ENCODE measurements at regions not wholly inside any gene's neighbourhood (a gene's known extent, or its start where the extent isn't known, plus 50 kb on each side); places are given as distances from the start of the nearest gene placed in this dataset.

DNA sequence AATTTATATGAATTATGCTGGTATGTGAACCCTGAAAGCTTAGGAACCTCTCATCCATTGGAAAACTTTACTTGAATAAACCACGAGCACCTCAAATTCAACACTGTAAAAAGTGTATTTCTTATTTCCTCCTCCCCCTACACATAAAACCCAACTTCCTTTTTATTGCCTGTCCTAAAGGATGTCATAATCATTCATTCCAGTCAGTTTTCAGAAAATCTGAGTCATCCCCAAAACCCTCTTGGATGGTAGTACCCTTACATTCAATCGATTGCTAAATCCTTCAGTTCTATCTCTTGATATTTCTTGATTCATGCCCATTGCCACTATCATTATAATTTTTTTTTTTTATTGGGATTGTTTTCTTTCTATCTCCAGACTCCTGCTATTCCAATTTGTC is 91.1 kb upstream of the ATP8A1 start:
- Histone ChIP-seq H3K4me1 (ENCODE audit: control insufficient read depth, insufficient read depth, low read length) (no peaks in the 10 kb centered on the region), H3K36me3 (ENCODE audit: control insufficient read depth, insufficient read depth, low read length) (no peaks in the 10 kb centered on the region), H3K9me3 (ENCODE audit: control insufficient read depth, low read depth, low read length) (no peaks in the 10 kb centered on the region), H3K27me3 (ENCODE audit: control insufficient read depth, insufficient read depth, low read length) (no peaks in the 10 kb centered on the region), H3K4me3 (ENCODE audit: low read length) (no peak overlapping the region), H3K27ac (ENCODE audit: low read length) (no peak overlapping the region)
- no peak for DNase-seq
- WGBS (ENCODE audit: insufficient coverage, low lambda C conversion rate), result 94% methylated on average over 2 of the region's 2 CpGs

DNA sequence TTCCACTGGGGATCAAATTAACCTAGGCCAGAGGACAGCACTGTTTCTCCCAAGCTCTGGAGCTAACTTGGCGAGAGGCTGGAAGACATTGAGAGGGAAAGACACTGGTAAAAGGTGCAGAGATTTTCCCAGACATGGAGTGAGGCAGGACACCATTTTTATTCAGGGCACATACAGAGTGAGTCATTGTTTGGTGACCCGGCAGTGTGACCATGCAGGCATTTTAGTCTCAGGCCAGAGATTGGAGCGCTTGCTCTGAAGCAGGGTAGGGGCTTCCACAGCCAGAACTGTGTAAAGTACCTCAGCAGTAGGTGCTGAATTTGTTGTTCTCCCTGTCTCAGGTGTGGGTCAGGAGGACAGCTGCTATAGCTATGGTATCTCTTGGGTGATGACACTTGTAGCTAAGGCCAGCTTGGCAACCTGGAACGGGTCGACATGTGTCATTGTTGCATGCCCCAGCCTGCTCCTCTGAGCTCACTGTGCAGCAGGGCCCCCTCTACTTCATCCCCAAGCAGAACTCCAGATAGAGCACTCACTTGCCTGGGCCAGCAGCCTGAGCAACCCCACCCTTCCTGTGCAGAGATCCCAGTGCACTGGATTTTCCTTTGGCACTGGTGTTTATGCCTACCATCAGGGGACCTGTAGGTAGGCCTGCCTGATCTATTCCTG is 79.8 kb upstream of the ATP8A1 start:
- no peaks in the 10 kb centered on the region for H3K36me3 ChIP-seq (ENCODE audit: control insufficient read depth, insufficient read depth, low read length)
- no peaks in the 10 kb centered on the region for H3K4me1 ChIP-seq (ENCODE audit: control insufficient read depth, insufficient read depth, low read length)
- H3K4me3 ChIP-seq (ENCODE audit: low read length), result no peak overlapping the region
- H3K9me3 ChIP-seq (ENCODE audit: control insufficient read depth, low read depth, low read length), result no peaks in the 10 kb centered on the region
- DNase-seq, result no peak
- no CpG with 5 or more reads among the region's 5 CpGs for WGBS (ENCODE audit: insufficient coverage, low lambda C conversion rate)
- no peak overlapping the region for H3K27ac ChIP-seq (ENCODE audit: low read length)
- H3K27me3 ChIP-seq (ENCODE audit: control insufficient read depth, insufficient read depth, low read length), result no peaks in the 10 kb centered on the region

DNA sequence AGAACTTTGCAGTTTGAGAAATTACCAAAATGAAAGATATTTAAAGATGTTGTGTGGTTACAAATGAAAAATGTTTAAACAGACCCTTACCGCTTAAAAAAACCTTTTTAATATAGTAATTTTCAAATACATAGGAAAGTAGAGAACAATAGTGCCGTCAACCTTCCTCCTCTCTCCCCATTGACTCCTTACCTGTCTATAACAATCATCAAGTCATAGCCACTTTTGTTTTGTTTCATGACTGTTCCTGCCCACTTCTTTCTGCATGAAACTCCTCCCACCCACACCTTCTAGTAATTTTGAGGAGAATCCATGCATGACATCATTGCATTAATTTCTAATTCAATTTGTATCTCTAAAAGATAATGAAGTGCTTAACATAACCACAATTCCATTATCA is 76.5 kb upstream of the ATP8A1 start:
- Histone ChIP-seq H3K4me3 (ENCODE audit: low read length) (no peak overlapping the region), H3K9me3 (ENCODE audit: control insufficient read depth, low read depth, low read length) (no peaks in the 10 kb centered on the region), H3K36me3 (ENCODE audit: control insufficient read depth, insufficient read depth, low read length) (no peaks in the 10 kb centered on the region), H3K4me1 (ENCODE audit: control insufficient read depth, insufficient read depth, low read length) (no peaks in the 10 kb centered on the region), H3K27ac (ENCODE audit: low read length) (no peak overlapping the region), H3K27me3 (ENCODE audit: control insufficient read depth, insufficient read depth, low read length) (no peaks in the 10 kb centered on the region)
- 100% methylated on average over 2 of the region's 2 CpGs for WGBS (ENCODE audit: insufficient coverage, low lambda C conversion rate)
- no peak for DNase-seq

DNA sequence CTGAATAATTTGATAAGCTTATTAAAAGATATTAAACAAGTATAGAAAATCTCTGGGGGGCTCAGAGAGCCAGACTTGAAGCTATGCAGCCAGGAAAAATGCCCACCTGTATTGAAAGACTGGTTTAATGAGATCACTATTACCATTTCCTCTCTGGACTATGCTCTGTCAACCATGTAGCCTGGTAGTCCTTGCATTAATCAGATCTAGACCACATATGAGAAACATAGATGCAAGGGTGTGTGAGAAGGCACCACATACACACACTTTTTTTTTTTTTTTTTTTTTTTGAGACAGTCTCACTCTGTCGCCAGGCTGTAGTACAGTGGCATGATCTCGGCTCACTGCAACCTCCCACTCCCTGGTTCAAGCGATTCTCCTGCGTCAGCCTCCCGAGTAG is 75.9 kb upstream of the ATP8A1 start:
- Histone ChIP-seq H3K27ac (ENCODE audit: low read length) (no peak overlapping the region), H3K36me3 (ENCODE audit: control insufficient read depth, insufficient read depth, low read length) (no peaks in the 10 kb centered on the region), H3K9me3 (ENCODE audit: control insufficient read depth, low read depth, low read length) (no peaks in the 10 kb centered on the region), H3K27me3 (ENCODE audit: control insufficient read depth, insufficient read depth, low read length) (no peaks in the 10 kb centered on the region), H3K4me3 (ENCODE audit: low read length) (no peak overlapping the region), H3K4me1 (ENCODE audit: control insufficient read depth, insufficient read depth, low read length) (no peaks in the 10 kb centered on the region)
- WGBS (ENCODE audit: insufficient coverage, low lambda C conversion rate), result no CpG with 5 or more reads among the region's 5 CpGs
- no peak for DNase-seq

DNA sequence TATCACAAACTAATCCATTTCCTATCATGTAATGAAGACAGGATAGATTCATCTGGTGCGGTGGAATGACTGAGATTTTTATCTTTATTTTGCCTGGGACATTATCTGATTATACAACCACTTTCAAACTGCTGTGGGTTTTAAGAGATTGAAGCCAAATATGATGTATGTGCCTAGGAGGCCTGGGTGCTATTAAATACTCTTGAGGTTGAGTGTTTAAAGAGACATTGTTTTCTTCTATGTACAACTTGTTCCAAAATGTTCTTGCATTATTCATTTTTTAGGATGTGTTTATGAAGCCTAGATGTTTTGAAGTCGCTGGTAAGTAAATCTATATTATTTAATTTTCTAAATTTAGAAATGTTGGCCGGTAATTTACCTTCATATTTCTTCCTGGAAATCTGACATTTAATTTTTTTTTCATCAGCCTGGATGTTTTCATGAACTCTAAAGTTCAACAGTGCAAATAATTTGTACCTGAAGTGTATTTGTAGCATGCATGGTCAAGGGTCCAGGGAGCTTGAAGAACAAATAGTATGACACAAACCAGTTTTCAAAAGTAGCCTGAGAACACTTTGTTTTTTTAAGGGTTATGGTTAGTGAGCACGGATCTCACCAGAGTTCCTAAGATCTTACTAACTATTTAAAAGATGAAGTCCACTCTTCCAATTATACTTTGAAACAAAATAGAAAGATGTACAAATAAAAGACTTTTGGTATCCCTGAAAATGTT is 72.8 kb upstream of the ATP8A1 start:
- Histone ChIP-seq H3K27me3 (ENCODE audit: control insufficient read depth, insufficient read depth, low read length) (no peaks in the 10 kb centered on the region), H3K36me3 (ENCODE audit: control insufficient read depth, insufficient read depth, low read length) (no peaks in the 10 kb centered on the region), H3K4me3 (ENCODE audit: low read length) (no peak overlapping the region), H3K27ac (ENCODE audit: low read length) (no peak overlapping the region), H3K4me1 (ENCODE audit: control insufficient read depth, insufficient read depth, low read length) (no peaks in the 10 kb centered on the region), H3K9me3 (ENCODE audit: control insufficient read depth, low read depth, low read length) (no peaks in the 10 kb centered on the region)
- WGBS (ENCODE audit: insufficient coverage, low lambda C conversion rate), result 88% methylated on average over 3 of the region's 4 CpGs
- no peak for DNase-seq

DNA sequence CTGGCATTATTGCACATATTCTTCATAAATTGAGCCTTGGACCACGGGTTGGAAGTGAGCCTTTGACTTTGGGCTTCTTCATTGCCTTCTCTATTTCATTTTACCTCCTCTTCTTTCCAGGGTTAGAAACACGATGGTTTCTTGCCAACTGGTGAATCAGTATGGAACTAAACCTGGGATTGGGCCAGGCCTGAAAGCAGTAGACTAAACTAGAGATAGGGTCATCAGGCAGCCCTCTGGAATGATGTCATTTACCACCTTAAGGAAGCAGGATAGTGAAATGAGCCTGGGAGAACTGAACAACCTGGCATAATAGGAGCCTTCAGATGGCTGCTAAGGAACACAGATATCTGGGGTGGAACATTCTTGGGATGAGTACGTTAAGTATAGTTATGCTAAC is 67.5 kb upstream of the ATP8A1 start:
- Histone ChIP-seq H3K27me3 (ENCODE audit: control insufficient read depth, insufficient read depth, low read length) (no peaks in the 10 kb centered on the region), H3K4me3 (ENCODE audit: low read length) (no peak overlapping the region), H3K9me3 (ENCODE audit: control insufficient read depth, low read depth, low read length) (no peaks in the 10 kb centered on the region), H3K27ac (ENCODE audit: low read length) (no peak overlapping the region), H3K36me3 (ENCODE audit: control insufficient read depth, insufficient read depth, low read length) (no peaks in the 10 kb centered on the region), H3K4me1 (ENCODE audit: control insufficient read depth, insufficient read depth, low read length) (no peaks in the 10 kb centered on the region)
- 88% methylated on average over 2 of the region's 3 CpGs for whole genome bisulfite sequencing (ENCODE audit: insufficient coverage, low lambda C conversion rate)
- DNase-seq, result no peak

DNA sequence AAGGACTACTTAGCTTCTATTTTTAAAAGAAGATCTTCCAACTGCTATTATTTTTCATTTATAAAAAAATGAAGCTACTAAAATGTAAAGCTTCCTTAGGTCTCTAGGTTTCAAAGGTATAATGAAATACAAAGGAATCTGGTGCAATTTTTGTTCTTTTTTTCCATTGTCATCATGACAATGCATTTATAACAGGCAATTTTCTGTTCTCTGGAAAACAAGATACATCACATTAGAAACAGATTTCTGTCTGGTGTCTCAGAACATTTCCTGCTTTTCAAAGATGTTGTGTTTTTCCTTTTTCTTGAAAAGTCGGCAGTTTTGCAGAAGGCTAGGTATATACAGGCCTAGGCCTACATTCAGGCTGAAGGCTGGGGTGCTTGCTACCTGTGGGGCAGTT is 63.6 kb upstream of the ATP8A1 start:
- no peak for DNase-seq
- H3K27me3 ChIP-seq (ENCODE audit: control insufficient read depth, insufficient read depth, low read length), result no peaks in the 10 kb centered on the region
- H3K27ac ChIP-seq (ENCODE audit: low read length), result no peak overlapping the region
- no peak overlapping the region for H3K4me3 ChIP-seq (ENCODE audit: low read length)
- H3K4me1 ChIP-seq (ENCODE audit: control insufficient read depth, insufficient read depth, low read length), result no peaks in the 10 kb centered on the region
- no CpG with 5 or more reads among the region's 1 CpG for WGBS (ENCODE audit: insufficient coverage, low lambda C conversion rate)
- H3K36me3 ChIP-seq (ENCODE audit: control insufficient read depth, insufficient read depth, low read length), result no peaks in the 10 kb centered on the region
- no peaks in the 10 kb centered on the region for H3K9me3 ChIP-seq (ENCODE audit: control insufficient read depth, low read depth, low read length)

DNA sequence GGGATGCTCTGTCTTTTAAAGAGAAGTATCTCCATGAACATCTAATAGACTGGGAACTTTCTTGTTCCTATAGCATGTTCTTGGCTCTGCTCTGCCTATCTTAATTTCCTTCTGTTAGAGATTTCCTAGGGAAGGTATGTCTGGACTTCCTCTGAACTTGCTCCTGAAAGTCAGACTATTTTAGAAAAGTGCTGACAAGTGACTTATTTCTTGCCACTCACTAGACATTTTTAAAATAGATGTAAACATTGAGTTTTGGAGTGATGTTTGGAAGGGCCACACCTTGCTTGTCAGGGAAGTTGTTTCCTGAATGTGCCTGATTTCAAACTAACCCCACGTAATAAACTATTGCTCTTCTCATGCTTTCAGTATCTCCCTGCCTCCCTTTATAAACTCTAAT is 62.4 kb upstream of the ATP8A1 start:
- Histone ChIP-seq H3K4me1 (ENCODE audit: control insufficient read depth, insufficient read depth, low read length) (no peaks in the 10 kb centered on the region), H3K9me3 (ENCODE audit: control insufficient read depth, low read depth, low read length) (no peaks in the 10 kb centered on the region), H3K36me3 (ENCODE audit: control insufficient read depth, insufficient read depth, low read length) (no peaks in the 10 kb centered on the region), H3K27me3 (ENCODE audit: control insufficient read depth, insufficient read depth, low read length) (no peaks in the 10 kb centered on the region), H3K4me3 (ENCODE audit: low read length) (no peak overlapping the region), H3K27ac (ENCODE audit: low read length) (no peak overlapping the region)
- no peak for DNase-seq
- WGBS (ENCODE audit: insufficient coverage, low lambda C conversion rate), result 60% methylated on average over 1 of the region's 1 CpG

DNA sequence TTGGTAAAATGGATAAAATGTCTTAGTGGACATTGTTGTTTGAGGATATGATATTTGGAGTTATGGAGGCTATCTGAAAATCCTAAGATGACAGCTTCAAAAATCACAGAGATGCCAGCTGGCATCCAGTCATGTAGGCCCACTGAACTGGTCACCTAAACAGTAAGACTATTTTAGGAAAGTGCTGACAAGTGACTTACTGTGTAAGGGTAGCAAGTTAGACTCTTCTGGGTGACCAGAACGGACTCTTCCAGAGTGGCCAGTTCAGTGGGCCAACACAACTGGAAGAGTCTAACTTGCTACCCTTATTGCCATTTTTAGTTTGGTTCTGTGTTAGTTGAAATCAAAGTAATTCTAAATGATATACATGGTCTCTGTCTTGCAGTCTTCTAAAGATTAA is 61.4 kb upstream of the ATP8A1 start:
- Histone ChIP-seq H3K36me3 (ENCODE audit: control insufficient read depth, insufficient read depth, low read length) (no peaks in the 10 kb centered on the region), H3K27me3 (ENCODE audit: control insufficient read depth, insufficient read depth, low read length) (no peaks in the 10 kb centered on the region), H3K4me3 (ENCODE audit: low read length) (no peak overlapping the region), H3K9me3 (ENCODE audit: control insufficient read depth, low read depth, low read length) (no peaks in the 10 kb centered on the region), H3K4me1 (ENCODE audit: control insufficient read depth, insufficient read depth, low read length) (no peaks in the 10 kb centered on the region), H3K27ac (ENCODE audit: low read length) (no peak overlapping the region)
- WGBS (ENCODE audit: insufficient coverage, low lambda C conversion rate), result no CpG with 5 or more reads among the region's 1 CpG
- DNase-seq, result no peak

DNA sequence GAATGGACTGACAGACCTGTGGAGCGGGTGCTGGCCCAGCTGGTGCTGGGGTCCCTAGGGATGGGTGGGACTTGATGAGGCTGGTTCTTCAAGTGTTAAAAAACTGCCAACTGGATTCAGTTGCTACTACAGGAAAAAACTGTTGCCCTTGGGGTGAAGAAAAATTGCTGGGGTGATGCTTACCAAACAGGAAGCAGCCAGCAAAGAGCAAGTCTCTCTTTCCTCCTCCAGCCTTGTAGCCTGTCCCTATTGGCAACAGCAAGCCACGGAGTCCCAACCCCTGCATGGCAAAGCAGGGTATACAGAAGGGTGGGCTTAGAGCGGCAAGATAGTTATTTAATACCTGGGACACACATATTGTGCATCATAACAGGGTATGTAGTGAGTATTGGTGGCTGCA is 60.1 kb upstream of the ATP8A1 start:
- no peaks in the 10 kb centered on the region for H3K9me3 ChIP-seq (ENCODE audit: control insufficient read depth, low read depth, low read length)
- no CpG with 5 or more reads among the region's 3 CpGs for WGBS (ENCODE audit: insufficient coverage, low lambda C conversion rate)
- H3K4me1 ChIP-seq (ENCODE audit: control insufficient read depth, insufficient read depth, low read length), result no peaks in the 10 kb centered on the region
- H3K27me3 ChIP-seq (ENCODE audit: control insufficient read depth, insufficient read depth, low read length), result no peaks in the 10 kb centered on the region
- no peaks in the 10 kb centered on the region for H3K36me3 ChIP-seq (ENCODE audit: control insufficient read depth, insufficient read depth, low read length)
- H3K4me3 ChIP-seq (ENCODE audit: low read length), result no peak overlapping the region
- no peak for DNase-seq
- no peak overlapping the region for H3K27ac ChIP-seq (ENCODE audit: low read length)
